Peyer's patch (tissue), 4 donors: ENCODE measurements at regions not wholly inside any gene's neighbourhood (a gene's known extent, or its start where the extent isn't known, plus 50 kb on each side); places are given as distances from the start of the nearest gene placed in this dataset.

Experiments used
- POLR2A ChIP-seq, 2 donors: fragments of 450-650 bp; IDR thresholded peaks; one replicate each; pipeline ENCODE4 v1.5.1; 2017; ENCODE audit warnings: antibody characterized with exemption in 2 of 2, mild to moderate bottlenecking in 2 of 2, moderate library complexity in 2 of 2
- TF ChIP-seq, protein P1 (sequence below), 6 experiments: fragments of 450-650 bp in 4 of 6; fragments of 200-600 bp in 2 of 6; sonication (generic) in 1 of 6; IDR thresholded peaks; one replicate each; pipeline ENCODE4 v1.5.1; 2017 to 2019; ENCODE audit warnings: antibody characterized with exemption in 6 of 6, mild to moderate bottlenecking in 3 of 6, moderate library complexity in 1 of 6

DNA sequence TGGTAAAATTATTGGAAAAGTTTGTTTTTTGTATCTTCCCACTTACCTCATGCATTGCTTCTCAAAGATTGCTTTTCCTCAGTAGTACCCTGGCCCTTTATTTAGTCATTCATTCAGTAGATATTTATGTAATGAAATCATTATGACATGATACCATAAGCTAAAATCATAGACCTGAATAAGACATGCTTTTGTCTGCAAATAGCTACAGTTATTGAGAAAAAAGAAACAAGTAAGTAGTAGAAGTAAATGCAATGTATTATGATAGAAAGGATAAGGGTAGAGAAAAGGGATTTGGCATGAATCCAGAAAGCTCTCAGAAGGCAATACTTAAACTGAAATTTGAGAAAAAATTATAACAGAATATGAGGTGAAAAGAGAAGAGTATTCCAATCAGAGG is 352.5 kb downstream of the GPM6A start:
- TF ChIP-seq, protein P1, sequence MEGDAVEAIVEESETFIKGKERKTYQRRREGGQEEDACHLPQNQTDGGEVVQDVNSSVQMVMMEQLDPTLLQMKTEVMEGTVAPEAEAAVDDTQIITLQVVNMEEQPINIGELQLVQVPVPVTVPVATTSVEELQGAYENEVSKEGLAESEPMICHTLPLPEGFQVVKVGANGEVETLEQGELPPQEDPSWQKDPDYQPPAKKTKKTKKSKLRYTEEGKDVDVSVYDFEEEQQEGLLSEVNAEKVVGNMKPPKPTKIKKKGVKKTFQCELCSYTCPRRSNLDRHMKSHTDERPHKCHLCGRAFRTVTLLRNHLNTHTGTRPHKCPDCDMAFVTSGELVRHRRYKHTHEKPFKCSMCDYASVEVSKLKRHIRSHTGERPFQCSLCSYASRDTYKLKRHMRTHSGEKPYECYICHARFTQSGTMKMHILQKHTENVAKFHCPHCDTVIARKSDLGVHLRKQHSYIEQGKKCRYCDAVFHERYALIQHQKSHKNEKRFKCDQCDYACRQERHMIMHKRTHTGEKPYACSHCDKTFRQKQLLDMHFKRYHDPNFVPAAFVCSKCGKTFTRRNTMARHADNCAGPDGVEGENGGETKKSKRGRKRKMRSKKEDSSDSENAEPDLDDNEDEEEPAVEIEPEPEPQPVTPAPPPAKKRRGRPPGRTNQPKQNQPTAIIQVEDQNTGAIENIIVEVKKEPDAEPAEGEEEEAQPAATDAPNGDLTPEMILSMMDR (IDR thresholded peaks at IDR 0.05): no peak
- no peak for TF ChIP-seq POLR2A (IDR thresholded peaks at IDR 0.05)
